Activated CD4-positive, alpha-beta T cell treated with anti-CD3 and anti-CD28 coated beads, Interleukin-2, amount 10 ng/mL, durations not matched to agents 24 days and 14 days (primary cell): ENCODE measurements at regions not wholly inside any gene's neighbourhood (a gene's known extent, or its start where the extent isn't known, plus 50 kb on each side); places are given as distances from the start of the nearest gene placed in this dataset.
"Not testable (repeated sequence)": the region's sequence is repeated elsewhere in the genome, so short reads cannot be mapped to it uniquely, and the experiment has no call there.

Experiments
- DNase-seq: peaks from one replicate; pipeline ENCODE4 v3.0.0; 2022
- H3K27ac Mint-ChIP-seq: one replicate; pipeline ENCODE4 v1.8.0; 2022; ENCODE audit warnings: mild to moderate bottlenecking, mixed read lengths
- H3K27me3 Mint-ChIP-seq: one replicate; pipeline ENCODE4 v1.8.0; 2022; ENCODE audit warnings: mixed read lengths
- H3K36me3 Mint-ChIP-seq: one replicate; pipeline ENCODE4 v1.8.0; 2022; ENCODE audit warnings: low read depth, mild to moderate bottlenecking, mixed read lengths
- H3K4me1 Mint-ChIP-seq: one replicate; pipeline ENCODE4 v1.8.0; 2021; ENCODE audit warnings: mixed read lengths
- H3K4me3 Mint-ChIP-seq: one replicate; pipeline ENCODE4 v1.8.0; 2022; ENCODE audit warnings: mild to moderate bottlenecking, moderate library complexity, mixed read lengths
- H3K9me3 Mint-ChIP-seq: one replicate; pipeline ENCODE4 v1.8.0; 2021; ENCODE audit warnings: mixed read lengths
- intact Hi-C: fragments of 100-400 bp; cut with micrococcal nuclease; formaldehyde crosslinking; loops from one replicate; pipeline ENCODE4 v1.15.1; 2023

- no peak overlapping the region for H3K27ac Mint-ChIP-seq
These were observed 231.9 kb upstream of the MGAT5 start for GRCh38 chr2:134021830-134022524.

DNA sequence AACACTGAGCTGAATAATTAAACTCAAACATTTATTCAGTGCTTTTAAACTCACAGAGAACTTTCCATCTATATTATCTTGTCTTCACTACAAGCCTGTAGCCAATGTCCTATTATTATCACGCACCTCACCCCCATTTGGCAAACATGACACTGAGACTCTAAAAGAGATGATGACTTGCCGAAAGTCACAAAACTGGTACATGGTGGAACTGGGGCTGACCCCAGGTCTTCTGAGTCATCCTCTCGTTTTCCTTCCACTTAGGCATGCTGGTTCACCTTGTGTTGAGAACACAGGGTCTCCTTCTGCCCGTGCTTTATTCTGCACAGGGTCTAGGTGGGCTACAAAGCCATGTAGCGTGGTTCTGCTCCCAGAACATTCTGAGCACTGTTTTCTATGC is 230.0 kb upstream of the MGAT5 start:
- Mint-ChIP-seq H3K27me3 (peaks cover 19% of the 10 kb centered on the region), H3K4me1 (peaks cover 4% of the 10 kb centered on the region), H3K27ac (no peak overlapping the region), H3K9me3 (no peaks in the 10 kb centered on the region), H3K36me3 (no peaks in the 10 kb centered on the region), H3K4me3 (no peak overlapping the region)
- no peak for DNase-seq
- intact Hi-C loops: no loop called here

More at GRCh38 chr2:134021830-134022524, 231.9 kb upstream of the MGAT5 start:
- peak; percentile 37 for DNase-seq
- Mint-ChIP-seq H3K27me3 (peaks cover 13% of the 10 kb centered on the region), H3K4me1 (peaks cover 4% of the 10 kb centered on the region), H3K4me3 (no peak overlapping the region), H3K36me3 (no peaks in the 10 kb centered on the region), H3K9me3 (no peaks in the 10 kb centered on the region)
- intact Hi-C loops: no loop called here

- Mint-ChIP-seq H3K9me3 (no peaks in the 10 kb centered on the region), H3K27ac (no peak overlapping the region), H3K36me3 (no peaks in the 10 kb centered on the region), H3K4me1 (no peaks in the 10 kb centered on the region), H3K27me3 (peaks cover 37% of the 10 kb centered on the region), H3K4me3 (no peak overlapping the region)
- intact Hi-C loops: no loop called here
- DNase-seq: peak; percentile 41
These were observed 225.9 kb upstream of the MGAT5 start for GRCh38 chr2:134027980-134028379.

DNA sequence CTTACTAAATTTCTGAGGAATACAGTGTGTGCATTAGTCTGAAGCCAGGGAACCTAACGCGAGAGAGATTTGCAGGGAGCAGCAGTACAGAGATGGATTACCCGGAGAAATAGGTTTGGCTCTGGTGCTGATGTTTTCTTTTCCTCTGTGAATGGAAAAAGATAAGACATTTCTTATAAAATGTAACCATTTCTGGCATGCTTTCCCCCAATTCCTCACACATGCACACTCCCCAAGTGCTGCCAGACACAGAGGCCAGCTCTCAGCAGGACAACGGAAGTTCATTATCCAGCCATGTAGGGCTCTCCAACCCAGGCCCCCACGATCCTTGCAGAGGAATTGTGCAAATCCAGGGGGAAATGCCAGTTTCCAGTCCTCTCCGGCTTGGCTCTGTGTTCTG is 224.5 kb upstream of the MGAT5 start:
- no peak overlapping the region for H3K4me3 Mint-ChIP-seq
- no peaks in the 10 kb centered on the region for H3K4me1 Mint-ChIP-seq
- H3K27ac Mint-ChIP-seq: no peak overlapping the region
- DNase-seq: peak; percentile 28
- intact Hi-C loops: no loop called here
- no peaks in the 10 kb centered on the region for H3K9me3 Mint-ChIP-seq
- peaks cover 38% of the 10 kb centered on the region for H3K27me3 Mint-ChIP-seq
- H3K36me3 Mint-ChIP-seq: no peaks in the 10 kb centered on the region

DNA sequence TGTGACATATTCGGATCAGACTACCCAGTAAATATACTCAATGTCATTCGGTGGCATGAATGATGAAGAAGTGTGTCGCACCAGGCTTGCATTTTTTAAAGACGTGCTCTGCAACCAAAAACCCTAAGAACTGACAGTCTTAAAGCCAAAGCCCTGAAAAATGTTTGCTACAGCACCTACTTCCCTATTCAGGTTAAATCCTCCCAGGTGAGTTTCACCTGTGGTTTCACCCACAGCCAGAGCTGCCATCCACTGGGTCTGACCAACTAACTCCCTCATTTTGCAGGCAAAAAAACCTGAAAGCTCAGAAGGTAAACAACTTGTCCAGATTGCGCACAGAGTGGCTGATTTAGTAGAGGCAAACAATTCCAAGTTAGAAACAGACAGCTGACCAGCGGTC is 222.3 kb upstream of the MGAT5 start:
- Mint-ChIP-seq H3K9me3 (no peaks in the 10 kb centered on the region), H3K27me3 (peaks cover 28% of the 10 kb centered on the region), H3K27ac (no peak overlapping the region), H3K4me1 (no peaks in the 10 kb centered on the region), H3K36me3 (no peaks in the 10 kb centered on the region), H3K4me3 (no peak overlapping the region)
- DNase-seq: no peak
- intact Hi-C loops: no loop called here

GRCh38 chr2:134035605-134036370 is 218.1 kb upstream of the MGAT5 start:
- DNase-seq: no peak
- Mint-ChIP-seq H3K27ac (no peak overlapping the region), H3K9me3 (no peaks in the 10 kb centered on the region), H3K4me1 (peaks cover 8% of the 10 kb centered on the region), H3K36me3 (no peaks in the 10 kb centered on the region), H3K27me3 (peaks cover 12% of the 10 kb centered on the region), H3K4me3 (no peak overlapping the region)
- intact Hi-C loops: no loop called here

GRCh38 chr2:134039912-134040581 is 213.8 kb upstream of the MGAT5 start:
- no peak for DNase-seq
- Mint-ChIP-seq H3K4me3 (peak overlapping the region; percentile 48), H3K9me3 (no peaks in the 10 kb centered on the region), H3K27ac (no peak overlapping the region), H3K36me3 (no peaks in the 10 kb centered on the region), H3K4me1 (peaks cover 8% of the 10 kb centered on the region), H3K27me3 (peaks cover 5% of the 10 kb centered on the region)
- intact Hi-C loops: no loop called here

DNA sequence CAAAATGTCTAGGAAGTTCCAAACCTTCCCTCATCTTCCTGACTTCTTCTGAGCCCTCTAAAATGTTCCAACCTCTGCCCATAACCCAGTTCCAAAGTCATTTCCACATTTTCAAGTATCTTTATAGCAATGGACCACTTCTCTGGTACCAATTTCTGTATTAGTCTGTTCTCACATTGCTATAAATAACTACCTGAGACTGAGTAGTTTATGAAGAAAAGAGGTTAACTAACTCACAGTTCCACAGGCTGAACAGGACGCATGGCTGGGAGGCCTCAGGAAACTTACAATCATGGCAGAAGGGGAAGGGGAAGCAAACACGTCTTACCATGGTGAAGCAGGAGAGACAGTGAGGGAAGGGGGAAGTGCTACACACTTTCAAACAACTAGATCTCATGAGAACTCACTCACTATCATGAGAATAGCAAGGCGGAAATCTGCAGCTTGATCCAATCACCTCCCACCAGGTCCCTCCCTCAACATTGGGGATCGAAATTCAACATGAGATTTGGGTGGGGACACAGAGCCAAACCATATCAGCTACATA is 213.2 kb upstream of the MGAT5 start:
- H3K4me1 Mint-ChIP-seq, intact Hi-C loops, H3K27ac Mint-ChIP-seq, DNase-seq, H3K36me3 Mint-ChIP-seq, H3K9me3 Mint-ChIP-seq, H3K27me3 Mint-ChIP-seq: not testable (repeated sequence)
- H3K4me3 Mint-ChIP-seq: peak overlapping the region; percentile 48

- DNase-seq: no peak
- intact Hi-C loops: no loop called here
- H3K9me3 Mint-ChIP-seq: peaks cover 6% of the 10 kb centered on the region
- peaks cover 8% of the 10 kb centered on the region for H3K4me1 Mint-ChIP-seq
- H3K36me3 Mint-ChIP-seq: no peaks in the 10 kb centered on the region
- no peak overlapping the region for H3K4me3 Mint-ChIP-seq
- no peak overlapping the region for H3K27ac Mint-ChIP-seq
- H3K27me3 Mint-ChIP-seq: peaks cover 10% of the 10 kb centered on the region
These were observed 212.0 kb upstream of the MGAT5 start for GRCh38 chr2:134041877-134042276.

GRCh38 chr2:134043028-134043427 is 210.8 kb upstream of the MGAT5 start:
- H3K4me1 Mint-ChIP-seq, H3K9me3 Mint-ChIP-seq, H3K4me3 Mint-ChIP-seq, intact Hi-C loops, H3K36me3 Mint-ChIP-seq, DNase-seq, H3K27me3 Mint-ChIP-seq, H3K27ac Mint-ChIP-seq: not testable (repeated sequence)

DNA sequence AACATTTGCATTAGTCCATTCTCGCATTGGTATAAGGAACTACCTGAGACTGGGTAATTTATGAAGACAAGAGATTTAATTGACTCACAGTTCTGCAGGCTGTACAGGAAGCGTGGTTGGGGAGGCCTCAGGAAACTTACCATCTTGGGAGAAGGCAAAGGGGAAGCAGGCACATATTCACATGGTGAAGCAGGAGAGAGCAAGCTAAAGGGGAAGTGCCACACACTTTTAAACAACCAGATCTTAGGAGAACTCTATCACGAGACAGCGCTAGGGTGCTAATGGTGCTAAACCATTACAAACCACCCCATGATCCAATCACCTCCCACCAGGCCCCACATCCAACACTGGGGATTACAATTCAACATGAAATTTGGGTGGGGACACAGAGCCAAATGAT is 201.7 kb upstream of the MGAT5 start:
- intact Hi-C loops: no loop called here
- H3K27ac Mint-ChIP-seq: no peak overlapping the region
- H3K27me3 Mint-ChIP-seq: peaks cover 4% of the 10 kb centered on the region
- no peaks in the 10 kb centered on the region for H3K36me3 Mint-ChIP-seq
- H3K4me3 Mint-ChIP-seq: no peak overlapping the region
- no peaks in the 10 kb centered on the region for H3K4me1 Mint-ChIP-seq
- no peaks in the 10 kb centered on the region for H3K9me3 Mint-ChIP-seq
- no peak for DNase-seq

DNA sequence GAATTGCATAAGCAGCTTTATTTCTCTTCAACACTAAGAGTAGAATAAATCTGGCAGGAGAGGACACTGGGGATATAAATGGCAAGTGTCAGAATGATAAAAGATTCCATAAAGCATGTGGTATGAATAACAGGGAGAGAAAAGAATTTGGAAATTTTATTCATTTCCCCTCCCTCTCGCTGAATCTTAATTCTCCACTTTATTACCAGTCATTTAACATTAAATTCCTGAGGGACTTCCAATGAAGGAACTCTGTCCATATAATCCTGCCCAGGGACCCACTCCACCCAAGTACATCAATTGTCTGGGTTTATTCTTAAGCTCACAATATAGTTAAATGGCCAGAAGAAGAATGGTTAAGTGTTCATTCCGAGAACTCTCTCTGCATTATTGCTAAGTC is 197.7 kb upstream of the MGAT5 start:
- intact Hi-C loops: no loop called here
- DNase-seq: no peak
- Mint-ChIP-seq H3K9me3 (no peaks in the 10 kb centered on the region), H3K4me3 (no peak overlapping the region), H3K27me3 (peaks cover 5% of the 10 kb centered on the region), H3K27ac (no peak overlapping the region), H3K4me1 (peaks cover 3% of the 10 kb centered on the region), H3K36me3 (no peaks in the 10 kb centered on the region)

DNA sequence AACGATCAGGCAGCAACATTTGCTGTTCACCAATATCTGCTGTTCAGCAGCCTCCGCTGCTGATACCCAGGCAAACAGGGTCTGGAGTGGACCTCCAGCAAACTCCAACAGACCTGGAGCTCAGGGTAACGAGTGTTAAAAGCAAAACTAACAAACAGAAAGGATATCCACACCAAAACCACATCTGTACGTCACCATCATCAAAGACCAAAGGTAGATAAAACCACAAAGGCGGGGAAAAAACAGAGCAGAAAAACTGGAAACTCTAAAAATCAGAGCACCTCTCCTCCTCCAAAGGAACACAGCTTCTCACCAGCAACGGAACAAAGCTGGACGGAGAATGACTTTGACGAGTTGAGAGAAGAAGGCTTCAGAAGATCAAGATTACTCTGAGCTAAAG is 192.8 kb upstream of the MGAT5 start:
- H3K27ac Mint-ChIP-seq, H3K4me1 Mint-ChIP-seq, H3K36me3 Mint-ChIP-seq, H3K9me3 Mint-ChIP-seq, intact Hi-C loops, H3K27me3 Mint-ChIP-seq: not testable (repeated sequence)
- H3K4me3 Mint-ChIP-seq: peak overlapping the region; percentile 44
- peak; percentile 61 for DNase-seq

GRCh38 chr2:134062235-134062634 is 191.6 kb upstream of the MGAT5 start:
- H3K36me3 Mint-ChIP-seq, H3K4me1 Mint-ChIP-seq, H3K27me3 Mint-ChIP-seq, H3K27ac Mint-ChIP-seq, DNase-seq, intact Hi-C loops, H3K4me3 Mint-ChIP-seq, H3K9me3 Mint-ChIP-seq: not testable (repeated sequence)
